DMS 273 (cell line): ENCODE measurements at regions not wholly inside any gene's neighbourhood (a gene's known extent, or its start where the extent isn't known, plus 50 kb on each side); places are given as distances from the start of the nearest gene placed in this dataset.

Source experiments
- DNase-seq: peaks from one replicate; lab custom pipeline; 2025; ENCODE audit not compliant: unreplicated experiment; lab: John Stamatoyannopoulos, UW

DNA sequence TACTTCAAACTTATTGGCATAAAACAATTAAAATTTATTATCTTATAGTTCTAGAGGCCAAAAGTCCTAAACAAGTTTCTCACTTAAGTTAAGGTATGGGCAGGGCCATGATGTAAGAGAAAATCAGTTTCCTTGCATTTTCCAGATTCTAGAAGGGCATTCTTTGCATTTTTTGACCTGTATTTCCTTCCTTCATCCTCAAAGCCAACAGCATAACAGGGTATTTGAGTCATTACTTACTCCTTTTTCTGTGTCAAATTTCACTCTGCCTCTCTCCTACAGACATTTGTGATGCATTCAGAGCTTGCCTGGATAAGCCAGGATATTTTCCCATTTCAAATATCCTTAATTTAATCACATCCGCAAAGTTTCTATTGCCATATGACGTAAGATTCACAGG is 1499.0 kb downstream of the EFNA5 start:
- DNase-seq, result no peak

DNA sequence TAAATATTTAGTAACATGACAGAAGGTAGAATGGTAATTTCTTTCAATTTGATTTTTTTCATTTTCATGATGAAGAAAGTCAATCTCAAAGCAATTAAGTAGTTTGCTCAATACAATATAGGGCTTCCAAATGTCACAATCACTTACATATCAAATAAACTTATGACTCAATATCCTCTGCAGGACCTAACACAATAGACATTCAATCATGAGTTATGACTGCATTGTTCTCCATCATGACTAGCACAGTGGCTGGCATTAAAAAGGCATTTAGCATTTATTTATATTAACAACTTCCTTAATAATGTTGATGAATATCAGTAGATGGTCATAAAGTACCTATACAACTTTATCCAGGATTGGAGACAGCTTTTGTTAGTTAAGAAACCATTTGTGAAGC is 1499.6 kb downstream of the EFNA5 start:
- DNase-seq, result no peak

- DNase-seq, result no peak
These were observed 1503.0 kb downstream of the EFNA5 start for GRCh38 chr5:106167766-106168165.

DNA sequence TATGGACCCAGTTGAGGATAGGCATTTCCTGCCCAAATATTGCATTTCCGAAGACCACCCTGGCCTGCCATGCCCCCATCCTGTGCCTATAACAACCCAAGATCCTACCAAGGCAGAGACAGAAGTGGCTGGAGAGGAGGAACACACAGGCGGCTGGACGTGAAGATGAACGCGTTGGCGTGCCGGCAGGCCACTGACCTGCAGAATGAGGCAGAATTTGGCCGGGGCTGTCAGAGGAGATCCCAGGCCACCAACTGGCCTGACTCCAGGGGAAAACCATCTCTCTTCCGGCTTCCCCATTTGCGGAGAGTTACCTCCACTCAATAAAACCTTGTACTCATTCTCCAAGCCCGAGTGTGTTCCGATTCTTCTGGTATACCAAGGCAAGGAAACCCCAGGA is 1507.5 kb downstream of the EFNA5 start:
- DNase-seq, result no peak

DNA sequence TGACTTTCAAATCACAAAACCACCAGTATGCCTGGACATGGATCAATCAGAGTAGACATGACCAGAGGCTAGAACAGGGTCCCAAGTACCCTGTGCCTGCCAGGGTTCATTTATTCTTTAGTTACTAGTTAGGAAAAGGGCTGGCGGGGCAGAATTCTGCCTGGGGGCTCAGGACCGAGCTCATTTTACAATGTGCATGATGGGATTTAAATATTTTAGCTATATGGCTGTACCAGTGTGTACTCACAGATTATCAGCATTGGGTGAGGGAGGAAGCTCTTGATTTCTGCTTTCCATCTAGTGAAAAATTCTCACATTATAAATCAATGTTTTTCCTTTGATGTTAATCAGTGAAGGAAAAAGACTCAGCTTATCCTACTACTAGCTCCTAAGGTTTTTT is 1511.1 kb downstream of the EFNA5 start:
- no peak for DNase-seq

DNA sequence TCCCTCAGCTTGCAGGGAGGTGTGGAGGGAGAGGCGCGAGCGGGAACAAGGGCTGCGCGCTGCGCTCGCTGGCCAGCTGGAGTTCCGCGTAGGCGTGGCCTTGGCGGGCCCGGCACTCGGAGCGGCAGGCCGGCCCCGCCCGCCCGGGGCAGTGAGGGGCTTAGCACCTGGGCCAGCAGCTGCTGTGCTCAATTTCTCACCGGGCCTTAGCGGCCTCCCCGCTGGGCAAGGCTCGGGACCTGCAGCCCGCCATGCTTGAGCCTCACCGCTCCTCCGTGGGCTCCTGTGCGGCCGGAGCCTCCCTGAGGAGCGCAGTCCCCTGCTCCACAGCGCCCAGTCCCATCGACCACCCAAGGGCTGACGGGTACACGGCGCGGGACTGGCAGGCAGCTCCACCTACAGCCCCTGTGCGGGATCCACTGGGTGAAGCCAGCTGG is 1516.4 kb downstream of the EFNA5 start:
- no peak for DNase-seq

GRCh38 chr5:106152569-106152968 is 1518.2 kb downstream of the EFNA5 start:
- no peak for DNase-seq

DNA sequence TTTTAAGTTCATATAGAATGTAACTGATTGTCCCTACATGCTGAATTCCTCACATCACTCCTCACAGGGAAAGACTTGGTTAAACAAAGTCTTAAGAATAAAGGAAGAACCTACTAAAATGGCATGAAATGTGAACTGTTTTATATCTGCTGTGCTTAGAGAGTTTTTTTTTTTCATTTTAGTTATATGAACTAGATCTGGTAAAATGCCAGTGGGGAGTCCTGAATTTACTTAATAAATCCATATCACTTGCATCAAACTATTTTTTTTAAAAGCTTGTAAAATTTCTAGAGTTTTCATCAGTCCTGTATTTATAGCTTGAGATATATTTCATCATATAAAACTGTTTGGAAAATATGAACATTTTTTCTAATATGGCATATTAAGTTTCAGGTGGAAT is 1528.6 kb downstream of the EFNA5 start:
- no peak for DNase-seq

GRCh38 chr5:106140101-106140500 is 1530.6 kb downstream of the EFNA5 start:
- DNase-seq, result no peak

DNA sequence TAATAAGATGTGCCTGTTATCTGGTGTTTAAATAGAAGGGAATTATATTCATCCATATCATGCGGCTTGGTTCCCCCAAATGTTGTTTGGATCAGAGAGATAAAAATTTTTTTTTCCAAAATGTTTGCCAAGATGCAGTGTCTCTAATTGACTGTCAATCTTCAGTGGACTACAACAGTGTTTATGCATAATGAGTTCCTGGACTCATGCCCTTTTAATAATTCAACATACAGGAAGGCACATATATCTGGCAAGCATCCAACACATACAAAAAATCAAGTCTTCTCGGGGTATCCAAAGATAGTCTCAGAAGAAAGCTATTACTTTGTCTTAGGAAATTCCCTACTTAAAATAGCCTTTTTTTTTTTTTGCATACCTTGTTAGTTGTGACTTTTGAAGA is 1534.7 kb downstream of the EFNA5 start:
- DNase-seq, result peak; percentile 25

DNA sequence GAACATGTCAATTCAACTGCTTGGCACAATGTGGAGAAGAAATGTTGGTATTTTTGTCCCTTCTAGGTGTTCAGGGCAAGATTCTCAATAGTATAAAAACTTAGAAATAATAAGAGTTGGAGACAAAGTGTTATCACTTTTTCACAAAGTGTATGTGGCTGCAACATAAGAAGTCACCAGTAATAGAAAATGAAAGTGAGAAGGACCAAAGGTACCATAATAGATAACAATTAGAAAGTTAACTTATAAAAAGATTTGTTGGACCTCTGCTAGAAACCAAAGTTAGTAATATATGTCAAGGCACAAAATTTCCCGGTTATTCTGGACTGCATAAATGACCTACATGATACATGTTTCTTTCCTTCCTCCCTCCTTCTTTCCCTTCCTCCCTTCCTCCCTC is 1535.3 kb downstream of the EFNA5 start:
- DNase-seq, result no peak

GRCh38 chr5:106134549-106134948 is 1536.2 kb downstream of the EFNA5 start:
- DNase-seq, result peak; percentile 30

GRCh38 chr5:106127985-106128384 is 1542.8 kb downstream of the EFNA5 start:
- no peak for DNase-seq

- DNase-seq, result no peak
These were observed 1543.4 kb downstream of the EFNA5 start for GRCh38 chr5:106127341-106127781.

DNA sequence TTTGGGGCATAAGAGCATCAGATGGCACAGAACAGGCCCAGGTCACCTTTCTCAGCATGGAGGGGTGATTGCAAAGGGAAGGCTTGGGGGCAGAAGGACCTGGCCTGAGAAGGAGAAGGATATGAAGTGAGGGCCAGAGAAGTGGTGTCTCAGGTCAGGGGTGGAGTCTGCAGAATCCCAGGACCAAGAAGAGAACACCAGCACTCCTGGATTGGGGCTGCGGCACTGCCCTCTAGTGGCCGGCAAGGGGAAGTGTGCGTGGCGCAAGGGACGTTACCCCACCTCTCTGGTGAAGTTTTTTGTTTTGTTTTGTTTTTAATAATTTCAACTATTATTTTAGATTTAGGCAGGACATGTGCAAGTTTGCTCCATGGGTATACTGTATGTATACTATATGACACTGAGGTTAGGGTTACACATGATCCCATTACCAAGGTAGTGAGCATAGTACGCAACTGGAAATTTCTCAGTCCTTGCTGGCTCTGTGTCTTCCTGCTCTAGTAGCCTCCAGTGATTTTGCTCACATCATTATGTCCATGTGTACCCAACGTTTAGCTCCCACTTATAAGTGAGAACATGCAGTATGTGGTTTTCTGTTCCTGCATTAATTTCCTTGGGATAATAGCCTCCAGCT is 1548.6 kb downstream of the EFNA5 start:
- peak; percentile 29 for DNase-seq

DNA sequence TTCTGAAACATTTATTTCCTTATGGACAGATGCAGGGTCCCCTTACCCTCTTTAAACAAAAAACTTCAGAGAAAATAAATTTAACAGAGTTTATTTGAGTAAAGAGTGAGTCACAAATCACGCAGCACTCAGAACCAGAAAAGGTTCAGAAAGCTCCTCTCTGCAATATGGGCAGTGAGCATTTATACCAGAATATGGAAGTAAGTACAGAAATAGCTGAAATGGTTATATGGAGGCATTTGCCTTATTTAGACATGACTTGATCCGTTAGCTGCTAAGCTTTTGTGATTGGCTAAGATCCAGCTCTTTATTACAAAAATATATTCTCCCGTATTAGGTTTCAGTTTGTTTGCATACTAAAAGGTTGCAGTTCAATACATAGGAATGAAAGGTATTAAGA is 1554.1 kb downstream of the EFNA5 start:
- no peak for DNase-seq

DNA sequence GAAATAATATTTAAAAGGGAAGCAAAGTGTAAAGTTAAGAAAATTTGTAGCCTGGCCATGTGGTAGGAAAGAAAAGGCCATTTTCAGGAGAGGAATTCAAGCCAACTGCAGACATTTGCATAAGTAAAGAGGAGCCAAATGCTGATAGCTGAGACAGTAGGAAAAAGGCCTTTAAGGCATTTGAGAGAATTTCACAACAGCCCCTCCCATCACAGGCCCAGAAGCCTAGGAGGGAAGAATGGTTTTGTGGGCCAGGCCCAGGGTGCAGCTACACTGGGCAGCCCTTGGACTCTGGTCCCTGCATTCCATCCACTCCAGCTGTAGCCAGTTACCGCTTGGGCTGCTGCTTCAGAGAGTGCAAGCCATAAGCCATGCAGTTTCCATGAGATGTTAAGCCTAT is 1556.8 kb downstream of the EFNA5 start:
- no peak for DNase-seq

DNA sequence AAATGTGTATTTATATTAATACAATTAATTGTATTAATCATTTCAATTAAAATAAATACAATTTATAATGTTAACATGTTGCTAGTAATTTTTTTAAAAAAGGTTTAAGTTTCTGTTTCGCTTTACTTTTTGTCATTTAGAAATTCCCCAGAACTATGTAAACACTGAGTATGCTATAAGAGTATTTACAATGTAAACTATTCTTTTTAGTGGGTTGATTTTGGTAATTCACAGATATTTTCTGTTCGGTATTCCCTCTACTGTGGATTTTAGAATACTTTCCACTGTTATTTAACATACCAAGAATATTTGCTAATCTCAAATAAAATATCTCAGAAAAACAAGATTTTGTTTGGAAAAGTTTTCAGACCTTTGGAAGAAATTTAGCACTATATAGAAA is 1564.4 kb downstream of the EFNA5 start:
- no peak for DNase-seq

- no peak for DNase-seq
These were observed 1573.4 kb downstream of the EFNA5 start for GRCh38 chr5:106097340-106097739.

- DNase-seq, result no peak
These were observed 1575.9 kb downstream of the EFNA5 start for GRCh38 chr5:106094839-106095238.

GRCh38 chr5:106094204-106094607 is 1576.5 kb downstream of the EFNA5 start:
- DNase-seq, result peak; percentile 90

DNA sequence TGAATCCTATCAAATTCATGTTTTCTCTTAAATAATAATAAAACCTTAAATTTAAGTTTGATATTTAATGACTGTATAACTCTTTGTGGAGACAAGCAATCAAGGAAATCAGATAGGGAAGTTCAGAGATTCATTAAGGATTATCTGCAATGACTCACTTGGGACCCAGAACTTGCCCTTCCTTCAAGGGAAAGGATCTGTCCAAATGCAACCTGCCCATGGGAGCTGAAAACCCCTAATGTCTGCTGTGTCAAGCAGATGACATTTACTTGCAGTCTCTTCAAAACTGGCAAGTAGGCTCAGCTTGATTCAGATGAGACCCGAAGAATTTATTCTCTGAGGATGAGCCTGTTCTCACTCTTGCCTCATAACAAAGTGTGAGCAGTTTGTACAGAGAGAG is 1577.6 kb downstream of the EFNA5 start:
- DNase-seq, result no peak

DNA sequence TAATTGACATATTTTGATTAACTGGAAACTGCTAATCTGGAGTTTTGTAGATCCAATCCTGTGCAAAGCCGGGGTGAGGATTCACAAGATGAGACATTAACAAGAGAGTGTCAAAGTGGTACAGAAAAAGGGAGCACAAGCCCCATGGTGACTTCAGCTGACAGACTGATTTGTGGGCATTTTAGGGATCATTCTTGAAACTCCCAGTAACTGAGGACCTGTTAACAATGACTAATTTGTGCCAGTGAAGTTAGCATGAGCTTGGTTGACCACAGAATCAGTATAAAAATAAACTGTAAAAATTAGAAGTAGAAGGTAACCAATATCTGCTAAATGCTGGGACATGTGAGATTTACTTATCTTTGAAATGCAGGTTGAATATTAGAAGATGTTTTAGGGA is 1578.3 kb downstream of the EFNA5 start:
- DNase-seq, result no peak
